Gastroesophageal sphincter (tissue), 4 donors: ENCODE measurements at regions not wholly inside any gene's neighbourhood (a gene's known extent, or its start where the extent isn't known, plus 50 kb on each side); places are given as distances from the start of the nearest gene placed in this dataset.
"Not testable (repeated sequence)": the region's sequence is repeated elsewhere in the genome, so short reads cannot be mapped to it uniquely, and the experiment has no call there.

Experiments
- ATAC-seq: fragments of 150-250 bp; one replicate; pipeline ENCODE4 v1.9.1; 2016; ENCODE audit warnings: mild to moderate bottlenecking, moderate library complexity
- H3K27ac ChIP-seq, 4 donors: fragments of 200-600 bp; sonication (generic) in 3 of 4; 1 replicate in 3 of 4; 2 replicates in 1 of 4; pipeline ENCODE4 v1.5.1; 2016 to 2019
- H3K27me3 ChIP-seq: fragments of 200-600 bp; sonication (generic); one replicate; pipeline ENCODE4 v1.5.1; 2019
- H3K36me3 ChIP-seq, 2 donors: fragments of 200-600 bp; sonication (generic); one replicate each; pipeline ENCODE4 v1.5.1; 2019; ENCODE audit warnings: control low read depth in 1 of 2
- H3K4me1 ChIP-seq, 3 donors: fragments of 200-600 bp; sonication (generic); 1 replicate in 2 of 3; 2 replicates in 1 of 3; pipeline ENCODE4 v1.5.1; 2016 to 2019; ENCODE audit warnings: control low read depth in 2 of 3
- H3K4me3 ChIP-seq, 2 donors: fragments of 200-600 bp; sonication (generic); one replicate each; pipeline ENCODE4 v1.5.1; 2019; ENCODE audit warnings: mild to moderate bottlenecking in 1 of 2, moderate library complexity in 1 of 2
- H3K9me3 ChIP-seq, 3 donors: fragments of 200-600 bp; sonication (generic); one replicate each; pipeline ENCODE4 v1.5.1; 2017 to 2019; ENCODE audit warnings: control low read depth in 2 of 3
- EP300 ChIP-seq: sonication (generic); formaldehyde crosslinking; IDR thresholded peaks from one replicate; pipeline ENCODE4 v1.6.1; 2017; ENCODE audit warnings: antibody characterized with exemption, mild to moderate bottlenecking
- POLR2A ChIP-seq, 2 donors: fragments of 450-650 bp; IDR thresholded peaks; one replicate each; pipeline ENCODE4 v1.6.1; 2017; ENCODE audit warnings: antibody characterized with exemption in 2 of 2, mild to moderate bottlenecking in 2 of 2, moderate library complexity in 1 of 2
- POLR2AphosphoS5 ChIP-seq: sonication (generic); formaldehyde crosslinking; IDR thresholded peaks from one replicate; pipeline ENCODE4 v1.6.1; 2017; ENCODE audit warnings: antibody characterized with exemption
- WGBS, 2 donors: methylation state at CpG; one replicate each; pipeline ENCODE4 v1.1.5; 2018; ENCODE audit warnings: low coverage in 1 of 2; 5-methylcytosine and 5-hydroxymethylcytosine counted together
- TF ChIP-seq, protein P1 (sequence below), 4 experiments: fragments of 200-600 bp in 2 of 4; fragments of 450-650 bp in 2 of 4; sonication (generic) in 1 of 4; IDR thresholded peaks; one replicate each; pipeline ENCODE4 v1.5.1; 2017 to 2019; ENCODE audit warnings: antibody characterized with exemption in 4 of 4, mild to moderate bottlenecking in 2 of 4, moderate library complexity in 2 of 4

DNA sequence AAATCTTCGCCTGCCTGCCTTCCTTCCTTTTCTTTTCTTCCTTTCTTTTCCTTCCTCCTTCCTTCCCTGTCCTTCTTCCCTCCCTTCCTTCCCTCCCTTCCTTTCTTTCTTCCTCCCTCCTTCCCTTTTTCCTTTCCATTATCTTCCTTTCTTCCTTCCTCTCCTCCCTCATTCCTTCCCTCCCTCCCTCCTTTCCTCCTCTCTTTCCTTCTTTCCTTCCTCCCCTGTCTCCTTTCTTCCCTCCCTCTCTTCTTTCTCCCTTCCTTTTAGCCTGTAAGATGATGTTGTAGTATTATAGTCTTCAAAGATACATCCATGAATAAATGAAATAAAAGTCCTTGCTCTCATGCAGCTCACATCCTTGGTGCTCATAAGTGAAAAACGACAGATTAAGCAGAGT is 539.3 kb downstream of the RBFOX1 start:
- peaks cover 0 to 1% (median 0%) of the 10 kb centered on the region in 3 donors for H3K9me3 ChIP-seq
- H3K4me3 ChIP-seq, result no peak overlapping the region
- no peaks in the 10 kb centered on the region for H3K4me1 ChIP-seq
- TF ChIP-seq POLR2A (IDR thresholded peaks at IDR 0.05) (no peak), EP300 (no peak), POLR2AphosphoS5 (no peak)
- TF ChIP-seq, protein P1, sequence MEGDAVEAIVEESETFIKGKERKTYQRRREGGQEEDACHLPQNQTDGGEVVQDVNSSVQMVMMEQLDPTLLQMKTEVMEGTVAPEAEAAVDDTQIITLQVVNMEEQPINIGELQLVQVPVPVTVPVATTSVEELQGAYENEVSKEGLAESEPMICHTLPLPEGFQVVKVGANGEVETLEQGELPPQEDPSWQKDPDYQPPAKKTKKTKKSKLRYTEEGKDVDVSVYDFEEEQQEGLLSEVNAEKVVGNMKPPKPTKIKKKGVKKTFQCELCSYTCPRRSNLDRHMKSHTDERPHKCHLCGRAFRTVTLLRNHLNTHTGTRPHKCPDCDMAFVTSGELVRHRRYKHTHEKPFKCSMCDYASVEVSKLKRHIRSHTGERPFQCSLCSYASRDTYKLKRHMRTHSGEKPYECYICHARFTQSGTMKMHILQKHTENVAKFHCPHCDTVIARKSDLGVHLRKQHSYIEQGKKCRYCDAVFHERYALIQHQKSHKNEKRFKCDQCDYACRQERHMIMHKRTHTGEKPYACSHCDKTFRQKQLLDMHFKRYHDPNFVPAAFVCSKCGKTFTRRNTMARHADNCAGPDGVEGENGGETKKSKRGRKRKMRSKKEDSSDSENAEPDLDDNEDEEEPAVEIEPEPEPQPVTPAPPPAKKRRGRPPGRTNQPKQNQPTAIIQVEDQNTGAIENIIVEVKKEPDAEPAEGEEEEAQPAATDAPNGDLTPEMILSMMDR (IDR thresholded peaks at IDR 0.05), result no peak
- H3K36me3 ChIP-seq, result no peaks in the 10 kb centered on the region
- H3K27me3 ChIP-seq, result no peaks in the 10 kb centered on the region
- WGBS, 2 donors, result 50 to 67% methylated on average over 1 to 2 of the region's 2 CpGs
- ATAC-seq, result no peak
- no peak overlapping the region for H3K27ac ChIP-seq

DNA sequence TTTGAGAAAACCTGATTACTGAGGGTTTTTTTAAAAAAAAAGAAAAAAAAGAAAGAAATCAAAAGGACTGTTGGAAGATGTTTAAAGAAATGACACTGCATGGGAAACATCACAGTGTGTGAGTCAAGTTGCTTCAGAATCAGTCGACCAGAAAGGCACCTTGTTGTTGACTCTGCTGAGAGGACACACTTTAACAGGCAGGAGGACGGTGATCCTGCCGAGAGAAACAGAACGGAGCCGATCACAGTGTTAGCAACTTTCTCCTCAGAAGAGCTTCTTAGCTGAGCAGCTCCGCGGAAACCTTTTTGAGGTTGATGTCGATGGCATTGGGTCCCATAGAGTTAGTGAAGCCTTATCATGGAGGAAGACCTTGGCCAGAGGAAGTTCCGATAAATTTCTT is 538.7 kb downstream of the RBFOX1 start:
- TF ChIP-seq POLR2AphosphoS5 (no peak), EP300 (no peak), POLR2A (IDR thresholded peaks at IDR 0.05) (no peak)
- TF ChIP-seq, protein P1 (IDR thresholded peaks at IDR 0.05), result no peak
- 79% methylated on average over 8 to 9 of the region's 9 CpGs for WGBS, 2 donors
- no peaks in the 10 kb centered on the region for H3K9me3 ChIP-seq
- no peak overlapping the region for H3K27ac ChIP-seq
- no peak overlapping the region for H3K4me3 ChIP-seq
- H3K36me3 ChIP-seq, result no peaks in the 10 kb centered on the region
- H3K27me3 ChIP-seq, result no peaks in the 10 kb centered on the region
- ATAC-seq, result no peak
- no peaks in the 10 kb centered on the region for H3K4me1 ChIP-seq

DNA sequence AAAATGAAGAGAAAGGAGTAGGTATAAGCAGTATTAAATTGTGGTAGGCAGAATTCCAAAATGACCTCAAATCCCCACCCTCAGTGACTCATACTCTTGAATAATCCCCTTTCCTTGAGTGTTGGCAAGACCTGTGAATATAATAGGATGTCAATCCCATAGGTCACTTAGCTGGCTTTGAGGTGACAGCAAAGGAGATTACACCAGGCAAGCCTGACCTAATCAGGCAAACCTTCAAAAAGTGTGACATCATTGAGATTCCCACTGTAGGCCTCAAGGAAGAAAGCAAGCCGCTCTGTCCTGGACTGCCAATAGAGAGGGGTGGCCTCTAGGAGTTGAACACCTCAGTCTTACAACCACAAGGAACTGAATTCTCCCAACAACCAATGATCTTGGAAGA is 535.2 kb downstream of the RBFOX1 start:
- no peak for TF ChIP-seq POLR2AphosphoS5
- TF ChIP-seq POLR2A (IDR thresholded peaks at IDR 0.05), result no peak
- TF ChIP-seq, protein P1 (IDR thresholded peaks at IDR 0.05), result no peak
- TF ChIP-seq EP300, result no peak
- no peak for ATAC-seq
- H3K4me1 ChIP-seq, result no peaks in the 10 kb centered on the region
- H3K4me3 ChIP-seq, result no peak overlapping the region
- no peak overlapping the region for H3K27ac ChIP-seq
- WGBS, 2 donors, result 60 to 86% methylated on average over 1 of the region's 1 CpG
- H3K36me3 ChIP-seq, result no peaks in the 10 kb centered on the region
- no peaks in the 10 kb centered on the region for H3K27me3 ChIP-seq
- H3K9me3 ChIP-seq, result no peaks in the 10 kb centered on the region

DNA sequence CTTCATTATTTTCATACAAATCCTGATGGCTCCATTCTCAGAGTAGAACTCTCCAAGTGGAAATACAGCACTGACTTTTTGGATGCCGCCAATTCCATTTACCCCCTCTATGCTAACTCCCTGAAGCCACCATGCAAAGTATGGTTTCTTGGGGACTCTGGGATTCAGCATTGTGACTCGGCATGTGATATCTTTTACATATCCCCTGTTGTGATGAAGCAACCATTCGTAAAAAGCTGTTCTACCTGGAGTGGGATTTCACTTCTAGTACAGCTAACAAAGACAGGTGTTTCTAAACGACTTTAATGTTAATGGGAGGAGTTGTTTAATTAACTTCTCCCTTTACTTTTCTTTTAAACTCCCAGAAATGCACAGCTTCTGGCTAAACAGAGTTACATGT is 533.5 kb downstream of the RBFOX1 start:
- TF ChIP-seq POLR2AphosphoS5, result no peak
- no peak for TF ChIP-seq POLR2A (IDR thresholded peaks at IDR 0.05)
- no peak for TF ChIP-seq EP300
- TF ChIP-seq, protein P1 (IDR thresholded peaks at IDR 0.05), result no peak
- H3K27me3 ChIP-seq, result no peaks in the 10 kb centered on the region
- no peaks in the 10 kb centered on the region for H3K9me3 ChIP-seq
- no peak overlapping the region for H3K27ac ChIP-seq
- H3K36me3 ChIP-seq, result no peaks in the 10 kb centered on the region
- no peak overlapping the region for H3K4me3 ChIP-seq
- WGBS, 2 donors, result 7 to 26% methylated on average over 2 to 4 of the region's 4 CpGs
- H3K4me1 ChIP-seq, result no peaks in the 10 kb centered on the region
- ATAC-seq, result no peak

DNA sequence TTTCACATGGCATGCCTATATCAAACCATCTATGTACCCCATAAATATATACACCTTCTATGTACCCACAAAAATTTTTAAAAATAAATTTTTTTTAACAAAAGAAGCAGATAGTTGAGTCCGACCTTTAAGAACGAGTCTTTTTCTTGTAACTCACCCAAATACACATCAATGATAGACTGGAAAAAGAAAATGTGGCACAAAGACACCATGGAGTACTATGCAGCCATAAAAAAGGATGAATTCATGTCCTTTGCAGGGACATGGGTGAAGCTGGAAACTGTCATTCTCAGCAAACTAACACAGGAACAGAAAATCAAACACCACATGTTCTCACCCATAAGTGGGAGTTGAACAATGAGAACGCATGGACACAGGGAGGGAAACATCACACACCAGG is 532.7 kb downstream of the RBFOX1 start:
- not testable (repeated sequence) for ATAC-seq, H3K36me3 ChIP-seq, H3K27ac ChIP-seq, H3K4me1 ChIP-seq, H3K4me3 ChIP-seq, H3K27me3 ChIP-seq, H3K9me3 ChIP-seq
- 44 to 45% methylated on average over 3 of the region's 3 CpGs for WGBS, 2 donors
